Neural progenitor cell (in vitro differentiated cells): ENCODE measurements at regions not wholly inside any gene's neighbourhood (a gene's known extent, or its start where the extent isn't known, plus 50 kb on each side); places are given as distances from the start of the nearest gene placed in this dataset.

Source experiments
- EZH2 ChIP-seq: fragments of 200-600 bp; sonication (generic); IDR thresholded peaks from 2 replicates; pipeline ENCODE4 v1.6.1; 2017; ENCODE audit warnings: antibody characterized with exemption, mild to moderate bottlenecking, moderate library complexity
- TF ChIP-seq, protein P1 (sequence below): fragments of 200-600 bp; sonication (generic); IDR thresholded peaks from 2 replicates; pipeline ENCODE4 v1.5.1; 2017; ENCODE audit warnings: antibody characterized with exemption, mild to moderate bottlenecking

DNA sequence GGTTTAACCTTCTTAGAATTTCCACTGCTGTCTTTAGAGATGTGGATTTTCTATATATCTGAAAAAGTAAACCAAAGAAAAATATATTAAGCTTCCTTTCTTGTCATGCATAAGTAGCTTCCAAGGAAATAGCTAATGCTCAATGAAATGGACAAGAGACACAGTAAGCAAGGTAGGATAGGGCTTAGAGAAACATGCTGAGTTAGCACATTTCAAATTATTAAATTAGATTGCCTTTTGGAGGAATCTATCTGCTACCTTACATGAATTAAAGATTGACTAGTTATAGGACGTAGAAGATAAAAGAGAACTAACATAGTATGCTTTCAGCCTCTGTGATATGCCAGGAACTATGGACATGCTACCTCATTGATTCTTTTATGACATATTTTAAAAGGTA, 824.6 kb downstream of the TUSC7 start:
- TF ChIP-seq, protein P1, sequence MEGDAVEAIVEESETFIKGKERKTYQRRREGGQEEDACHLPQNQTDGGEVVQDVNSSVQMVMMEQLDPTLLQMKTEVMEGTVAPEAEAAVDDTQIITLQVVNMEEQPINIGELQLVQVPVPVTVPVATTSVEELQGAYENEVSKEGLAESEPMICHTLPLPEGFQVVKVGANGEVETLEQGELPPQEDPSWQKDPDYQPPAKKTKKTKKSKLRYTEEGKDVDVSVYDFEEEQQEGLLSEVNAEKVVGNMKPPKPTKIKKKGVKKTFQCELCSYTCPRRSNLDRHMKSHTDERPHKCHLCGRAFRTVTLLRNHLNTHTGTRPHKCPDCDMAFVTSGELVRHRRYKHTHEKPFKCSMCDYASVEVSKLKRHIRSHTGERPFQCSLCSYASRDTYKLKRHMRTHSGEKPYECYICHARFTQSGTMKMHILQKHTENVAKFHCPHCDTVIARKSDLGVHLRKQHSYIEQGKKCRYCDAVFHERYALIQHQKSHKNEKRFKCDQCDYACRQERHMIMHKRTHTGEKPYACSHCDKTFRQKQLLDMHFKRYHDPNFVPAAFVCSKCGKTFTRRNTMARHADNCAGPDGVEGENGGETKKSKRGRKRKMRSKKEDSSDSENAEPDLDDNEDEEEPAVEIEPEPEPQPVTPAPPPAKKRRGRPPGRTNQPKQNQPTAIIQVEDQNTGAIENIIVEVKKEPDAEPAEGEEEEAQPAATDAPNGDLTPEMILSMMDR: no peak
- TF ChIP-seq EZH2: no peak
